ENCODE measurements at regions not wholly inside any gene's neighbourhood (a gene's known extent, or its start where the extent isn't known, plus 50 kb on each side); places are given as distances from the start of the nearest gene placed in this dataset.

DNA sequence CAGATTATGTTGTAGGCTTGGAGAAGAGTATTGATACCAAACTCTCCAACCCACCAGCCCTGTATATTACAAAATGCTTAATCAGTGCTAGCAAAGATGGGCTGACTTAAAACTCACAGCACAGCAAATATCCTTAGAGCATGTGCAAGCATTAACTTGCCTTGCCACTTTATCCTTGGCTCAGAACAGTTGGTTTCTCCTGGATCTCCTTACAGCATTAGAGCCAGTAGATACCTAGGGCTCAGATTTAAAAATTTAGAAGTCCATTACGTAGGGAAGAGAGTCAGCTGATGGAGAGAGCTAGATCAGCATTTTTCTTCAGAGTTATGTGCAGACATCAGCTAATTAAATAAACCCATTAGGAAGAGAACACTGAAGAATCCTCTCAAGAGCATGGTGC lies 198.5 kb upstream of the ZBED5 start:
- Histone ChIP-seq H3K4me3 (no peak overlapping the region), H3K27ac (no peak overlapping the region), H3K4me1 (no peaks in the 10 kb centered on the region), H3K27me3 (no peaks in the 10 kb centered on the region), H3K9me3 (peaks cover 0 to 11% (median 2%) of the 10 kb centered on the region in 3 donors), H3K36me3 (no peaks in the 10 kb centered on the region)
- DNase-seq: no peak
- TF ChIP-seq, protein P1, sequence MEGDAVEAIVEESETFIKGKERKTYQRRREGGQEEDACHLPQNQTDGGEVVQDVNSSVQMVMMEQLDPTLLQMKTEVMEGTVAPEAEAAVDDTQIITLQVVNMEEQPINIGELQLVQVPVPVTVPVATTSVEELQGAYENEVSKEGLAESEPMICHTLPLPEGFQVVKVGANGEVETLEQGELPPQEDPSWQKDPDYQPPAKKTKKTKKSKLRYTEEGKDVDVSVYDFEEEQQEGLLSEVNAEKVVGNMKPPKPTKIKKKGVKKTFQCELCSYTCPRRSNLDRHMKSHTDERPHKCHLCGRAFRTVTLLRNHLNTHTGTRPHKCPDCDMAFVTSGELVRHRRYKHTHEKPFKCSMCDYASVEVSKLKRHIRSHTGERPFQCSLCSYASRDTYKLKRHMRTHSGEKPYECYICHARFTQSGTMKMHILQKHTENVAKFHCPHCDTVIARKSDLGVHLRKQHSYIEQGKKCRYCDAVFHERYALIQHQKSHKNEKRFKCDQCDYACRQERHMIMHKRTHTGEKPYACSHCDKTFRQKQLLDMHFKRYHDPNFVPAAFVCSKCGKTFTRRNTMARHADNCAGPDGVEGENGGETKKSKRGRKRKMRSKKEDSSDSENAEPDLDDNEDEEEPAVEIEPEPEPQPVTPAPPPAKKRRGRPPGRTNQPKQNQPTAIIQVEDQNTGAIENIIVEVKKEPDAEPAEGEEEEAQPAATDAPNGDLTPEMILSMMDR (IDR thresholded peaks at IDR 0.05): no peak
- intact Hi-C loops (cut with DNase I; ENCODE audit: low total_unique reads): no loop called here

DNA sequence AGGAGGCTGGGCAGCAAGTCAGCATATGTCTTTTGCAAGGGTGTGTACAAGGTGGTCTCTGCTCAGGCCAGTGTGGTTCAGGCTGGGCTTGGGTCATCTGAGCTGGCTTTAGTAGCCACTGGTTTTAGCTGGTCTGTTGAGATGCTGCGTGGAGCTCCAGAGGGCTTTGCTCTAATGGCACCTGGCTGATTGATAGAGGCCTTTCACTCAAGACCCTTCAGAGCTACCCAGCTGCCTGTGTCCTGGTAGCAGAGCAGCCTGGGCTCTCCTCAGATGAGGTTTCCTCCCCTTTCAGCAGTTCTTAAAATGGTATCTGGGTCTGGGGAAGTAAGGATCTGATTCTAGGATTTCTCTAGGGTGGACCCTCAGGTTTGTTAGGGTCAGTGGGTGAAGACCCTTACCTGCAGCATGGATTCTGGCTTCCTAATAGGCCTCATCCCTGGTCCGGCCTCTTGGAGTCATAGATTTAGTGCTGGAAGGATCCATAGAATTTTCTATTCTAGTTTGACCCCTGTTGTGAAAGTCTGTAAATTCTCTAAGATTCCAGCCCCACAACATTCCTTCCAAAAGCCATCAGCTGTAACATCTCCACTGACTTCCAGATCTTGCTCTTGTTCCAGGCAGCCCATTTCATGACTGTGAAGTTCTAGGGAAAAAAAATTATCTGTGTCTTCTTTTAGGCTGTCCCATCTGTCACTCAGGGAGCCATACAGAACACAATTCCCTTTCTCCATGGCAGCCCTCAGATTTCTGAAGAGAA lies 190.2 kb upstream of the ZBED5 start:
- Histone ChIP-seq H3K4me3 (no peak overlapping the region), H3K27me3 (no peaks in the 10 kb centered on the region), H3K36me3 (no peaks in the 10 kb centered on the region), H3K27ac (no peak overlapping the region), H3K9me3 (no peaks in the 10 kb centered on the region), H3K4me1 (peaks cover 0 to 2% (median 0%) of the 10 kb centered on the region in 4 donors)
- no peak for DNase-seq
- intact Hi-C loops (cut with DNase I; ENCODE audit: low total_unique reads): loop anchor here (10.0 kb wide), 1 partner anchor 587 kb away; no protein-coding TSS in a partner anchor
- TF ChIP-seq, protein P1 (IDR thresholded peaks at IDR 0.05): no peak

DNA sequence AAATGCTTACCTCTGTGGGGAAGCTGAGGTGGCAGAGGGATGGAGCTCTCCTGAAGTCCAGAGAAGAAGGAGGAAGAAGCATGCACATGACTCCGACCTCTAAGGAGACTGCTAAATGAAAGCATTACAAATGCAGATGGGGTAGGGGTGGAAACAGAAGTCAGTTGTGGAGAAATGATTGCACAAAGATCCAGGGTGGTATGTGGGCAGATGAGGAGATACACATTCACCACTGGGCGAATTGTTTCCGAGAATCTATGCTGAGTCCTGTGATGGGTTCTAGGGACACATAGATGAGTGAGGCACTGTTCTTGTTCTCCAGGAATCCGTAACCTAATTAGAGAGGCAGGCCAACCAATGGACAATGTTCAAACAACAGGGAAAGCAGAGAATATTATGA lies 188.9 kb upstream of the ZBED5 start:
- Histone ChIP-seq H3K4me3 (no peak overlapping the region), H3K9me3 (no peaks in the 10 kb centered on the region), H3K4me1 (peaks cover 0 to 2% (median 0%) of the 10 kb centered on the region in 4 donors), H3K36me3 (no peaks in the 10 kb centered on the region), H3K27ac (no peak overlapping the region), H3K27me3 (no peaks in the 10 kb centered on the region)
- intact Hi-C loops (cut with DNase I; ENCODE audit: low total_unique reads): loop anchor here (10.0 kb wide), 1 partner anchor 588 kb away; no protein-coding TSS in a partner anchor
- no peak for DNase-seq
- TF ChIP-seq, protein P1 (IDR thresholded peaks at IDR 0.05): no peak

DNA sequence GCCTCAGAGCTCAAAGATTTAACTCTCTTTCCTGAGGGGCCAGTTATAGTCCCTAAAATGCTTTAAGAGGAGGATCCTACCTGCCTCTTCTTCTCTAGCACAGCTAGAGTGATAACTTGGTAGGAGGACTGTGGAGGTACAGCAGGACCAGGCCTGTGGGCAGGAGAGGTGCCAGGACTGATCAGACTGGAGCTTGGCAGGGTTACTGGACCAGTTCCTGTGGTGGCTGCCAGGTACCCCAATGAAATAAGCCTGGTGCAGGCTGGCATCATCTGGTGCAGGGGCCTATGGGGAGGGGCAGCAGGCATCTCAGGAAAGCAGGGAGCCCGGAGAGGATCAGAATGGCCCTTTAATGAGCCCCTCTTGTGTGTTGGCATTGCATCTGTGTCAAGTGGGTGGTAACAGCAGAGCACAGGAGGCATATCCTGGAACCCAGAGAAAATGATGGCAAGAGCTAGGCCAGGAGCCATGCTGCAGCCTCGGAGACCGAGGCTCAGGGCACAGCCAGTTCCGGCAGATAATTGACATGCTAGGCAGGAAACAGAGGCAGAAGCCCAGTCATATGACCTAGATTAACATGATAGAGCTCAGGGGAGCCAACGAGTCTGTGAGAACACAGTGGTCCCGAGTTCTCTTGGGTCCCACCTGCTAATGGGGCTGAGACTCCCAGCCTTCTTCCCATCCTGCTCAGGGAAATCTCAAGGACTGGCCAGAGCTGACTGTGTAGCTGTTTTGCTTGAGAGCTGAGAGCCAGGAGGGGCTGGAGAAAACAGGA lies 187.5 kb upstream of the ZBED5 start:
- Histone ChIP-seq H3K9me3 (no peaks in the 10 kb centered on the region), H3K27ac (no peak overlapping the region), H3K4me3 (no peak overlapping the region), H3K36me3 (no peaks in the 10 kb centered on the region), H3K4me1 (peaks cover 0 to 2% (median 0%) of the 10 kb centered on the region in 4 donors), H3K27me3 (no peaks in the 10 kb centered on the region)
- no peak for DNase-seq
- intact Hi-C loops (cut with DNase I; ENCODE audit: low total_unique reads): loop anchor here (10.0 kb wide), 1 partner anchor 589 kb away; no protein-coding TSS in a partner anchor
- TF ChIP-seq, protein P1 (IDR thresholded peaks at IDR 0.05): no peak

DNA sequence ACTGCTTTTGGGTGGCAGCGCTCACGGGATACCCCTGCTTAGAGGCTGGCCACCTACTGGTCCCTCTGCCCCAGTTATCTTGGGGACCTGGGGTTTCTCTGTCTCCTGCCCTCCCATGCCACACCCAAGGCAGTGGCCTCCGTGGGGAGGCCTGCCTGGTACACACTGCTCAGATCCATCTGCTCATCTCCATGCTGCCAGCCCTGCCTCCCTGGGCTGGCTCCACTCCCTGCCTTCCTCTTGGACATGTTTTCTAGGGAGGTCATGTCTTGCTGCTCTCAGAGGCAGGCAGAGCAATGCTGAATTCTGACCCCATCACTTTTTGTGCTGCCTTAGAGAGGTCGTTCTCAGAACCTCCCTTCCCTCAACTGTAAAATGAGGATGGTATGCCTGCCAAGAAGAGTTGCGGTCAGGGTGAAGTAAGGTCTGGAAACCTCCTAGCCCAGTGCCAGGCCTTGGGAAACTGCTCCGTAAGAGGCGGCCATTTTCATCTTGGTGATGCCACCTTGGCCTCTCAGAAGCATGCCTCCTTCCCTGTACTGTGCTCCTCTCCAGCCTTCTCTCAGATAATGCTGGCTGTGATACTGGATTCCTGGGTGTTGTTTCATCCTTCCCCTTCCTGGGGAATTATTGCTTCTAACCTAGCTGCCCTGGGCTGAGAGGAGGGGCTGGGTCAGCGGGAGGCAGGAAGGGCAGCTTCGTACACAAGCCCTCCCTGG lies 186.4 kb upstream of the ZBED5 start:
- H3K4me3 ChIP-seq: no peak overlapping the region
- no peaks in the 10 kb centered on the region for H3K27me3 ChIP-seq
- no peaks in the 10 kb centered on the region for H3K36me3 ChIP-seq
- no peak overlapping the region for H3K27ac ChIP-seq
- no peaks in the 10 kb centered on the region for H3K9me3 ChIP-seq
- intact Hi-C loops (cut with DNase I; ENCODE audit: low total_unique reads): loop anchor here (10.0 kb wide), 1 partner anchor 591 kb away; no protein-coding TSS in a partner anchor
- no peak for DNase-seq
- TF ChIP-seq, protein P1 (IDR thresholded peaks at IDR 0.05): no peak
- H3K4me1 ChIP-seq: peaks cover 0 to 4% (median 1%) of the 10 kb centered on the region in 4 donors

All from tibial artery (tissue), 4 donors.